ENCODE measurements at regions not wholly inside any gene's neighbourhood (a gene's known extent, or its start where the extent isn't known, plus 50 kb on each side); places are given as distances from the start of the nearest gene placed in this dataset.
"Not testable (repeated sequence)": the region's sequence is repeated elsewhere in the genome, so short reads cannot be mapped to it uniquely, and the experiment has no call there.

DNA sequence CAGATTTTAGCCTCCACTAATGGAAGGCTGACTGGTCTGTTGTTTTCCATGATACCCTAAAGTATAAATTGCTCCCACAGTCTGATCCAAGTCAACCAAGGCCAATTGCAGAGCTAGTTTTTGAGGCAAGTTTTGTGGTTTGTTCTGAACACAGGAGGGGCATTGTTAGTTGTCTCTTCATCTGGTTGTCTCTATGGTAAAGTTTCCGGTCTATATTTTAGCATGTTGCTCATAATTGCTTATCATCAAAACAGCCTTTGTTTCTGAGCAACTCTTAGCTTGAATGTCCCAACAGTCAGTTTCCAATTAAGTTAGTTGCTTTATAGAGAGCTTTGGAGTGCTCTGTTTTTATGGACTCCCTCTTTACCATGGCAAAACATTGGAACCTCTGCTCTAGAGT, 217.6 kb upstream of the CARD18 start:
- no peak overlapping the region for H3K4me3 ChIP-seq (replicated peaks; ENCODE audit: low read depth, low read length)
- no peak for DNase-seq (ENCODE audit: extremely low read depth, low read depth)
- TF ChIP-seq, protein P1, sequence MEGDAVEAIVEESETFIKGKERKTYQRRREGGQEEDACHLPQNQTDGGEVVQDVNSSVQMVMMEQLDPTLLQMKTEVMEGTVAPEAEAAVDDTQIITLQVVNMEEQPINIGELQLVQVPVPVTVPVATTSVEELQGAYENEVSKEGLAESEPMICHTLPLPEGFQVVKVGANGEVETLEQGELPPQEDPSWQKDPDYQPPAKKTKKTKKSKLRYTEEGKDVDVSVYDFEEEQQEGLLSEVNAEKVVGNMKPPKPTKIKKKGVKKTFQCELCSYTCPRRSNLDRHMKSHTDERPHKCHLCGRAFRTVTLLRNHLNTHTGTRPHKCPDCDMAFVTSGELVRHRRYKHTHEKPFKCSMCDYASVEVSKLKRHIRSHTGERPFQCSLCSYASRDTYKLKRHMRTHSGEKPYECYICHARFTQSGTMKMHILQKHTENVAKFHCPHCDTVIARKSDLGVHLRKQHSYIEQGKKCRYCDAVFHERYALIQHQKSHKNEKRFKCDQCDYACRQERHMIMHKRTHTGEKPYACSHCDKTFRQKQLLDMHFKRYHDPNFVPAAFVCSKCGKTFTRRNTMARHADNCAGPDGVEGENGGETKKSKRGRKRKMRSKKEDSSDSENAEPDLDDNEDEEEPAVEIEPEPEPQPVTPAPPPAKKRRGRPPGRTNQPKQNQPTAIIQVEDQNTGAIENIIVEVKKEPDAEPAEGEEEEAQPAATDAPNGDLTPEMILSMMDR (IDR thresholded peaks at IDR 0.05; ENCODE audit: low read depth, low read length, missing control alignments) = no peak

DNA sequence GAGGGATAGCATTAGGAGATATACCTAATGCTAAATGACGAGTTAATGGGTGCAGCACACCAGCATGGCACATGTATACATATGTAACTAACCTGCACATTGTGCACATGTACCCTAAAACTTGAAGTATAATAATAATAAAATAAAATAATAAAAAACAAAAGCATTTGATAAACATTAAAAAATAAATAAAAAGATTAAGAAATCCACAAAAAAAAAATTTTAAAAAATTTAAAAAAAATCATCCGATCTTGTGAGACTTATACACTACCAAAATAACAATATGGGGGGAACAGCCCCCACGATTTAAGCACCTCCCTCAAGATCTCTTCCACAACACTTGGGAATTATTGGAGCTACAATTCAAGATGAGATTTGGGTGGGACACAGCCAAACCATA, 210.3 kb upstream of the CARD18 start:
- DNase-seq (ENCODE audit: extremely low read depth, low read depth); H3K4me3 ChIP-seq (replicated peaks; ENCODE audit: low read depth, low read length): not testable (repeated sequence)

DNA sequence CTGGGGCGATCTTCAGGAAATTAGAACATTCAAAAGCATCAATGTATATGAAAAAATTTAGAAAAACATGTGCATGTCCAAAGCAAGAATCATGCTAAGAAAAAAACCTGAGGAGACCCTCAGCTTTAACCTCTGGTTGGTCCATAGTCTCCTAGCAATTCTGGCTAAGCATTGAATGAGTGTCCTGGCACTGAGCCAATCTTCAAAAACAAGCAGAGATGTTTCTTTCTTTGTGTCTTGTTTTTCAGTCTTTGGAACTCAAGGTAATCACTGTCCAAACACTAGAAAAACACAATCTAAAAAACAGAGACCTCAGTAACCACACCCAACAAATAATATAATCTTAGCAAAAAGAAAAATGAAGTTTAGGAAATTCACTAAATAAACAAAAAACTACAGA, 205.4 kb upstream of the CARD18 start:
- TF ChIP-seq, protein P1 (IDR thresholded peaks at IDR 0.05; ENCODE audit: low read depth, low read length, missing control alignments) = no peak
- no peak for DNase-seq (ENCODE audit: extremely low read depth, low read depth)
- H3K4me3 ChIP-seq (replicated peaks; ENCODE audit: low read depth, low read length) = no peak overlapping the region

DNA sequence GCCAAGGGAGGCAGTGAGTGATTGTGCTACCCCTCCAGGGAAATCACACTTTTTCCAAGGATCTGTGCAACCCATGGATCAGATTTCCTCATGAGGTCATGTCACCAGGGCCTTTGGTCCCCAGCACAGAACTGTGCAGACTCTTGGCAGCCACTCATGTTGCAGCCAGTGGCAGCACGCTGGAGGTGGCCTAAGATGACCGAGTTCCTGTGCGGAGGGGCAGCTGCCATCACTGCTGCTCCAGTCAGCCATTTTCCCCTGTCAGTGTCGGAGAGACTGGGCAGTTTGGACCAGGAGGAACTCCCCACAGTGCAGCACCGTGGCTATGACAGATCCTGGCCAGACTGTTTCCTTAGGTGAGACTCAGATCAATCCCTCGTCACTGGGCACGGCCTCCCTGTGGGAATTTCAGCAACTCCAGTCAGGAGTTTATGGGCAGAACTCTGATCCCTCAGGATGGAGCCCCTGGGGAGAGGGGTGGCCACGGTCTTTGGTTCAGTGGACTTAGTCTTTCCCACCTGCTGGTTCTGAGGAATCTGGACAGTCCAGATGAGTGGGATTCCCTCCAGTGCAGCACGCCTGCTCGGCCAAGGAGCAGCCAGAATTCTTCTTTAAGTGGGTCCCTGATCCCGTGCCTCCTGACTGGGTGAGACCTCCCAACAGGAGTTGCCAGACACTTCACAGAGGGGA, 194.6 kb upstream of the CARD18 start:
- no peak overlapping the region for H3K4me3 ChIP-seq (replicated peaks; ENCODE audit: low read depth, low read length)
- no peak for DNase-seq (ENCODE audit: extremely low read depth, low read depth)
- TF ChIP-seq, protein P1 (IDR thresholded peaks at IDR 0.05; ENCODE audit: low read depth, low read length, missing control alignments) = no peak

DNA sequence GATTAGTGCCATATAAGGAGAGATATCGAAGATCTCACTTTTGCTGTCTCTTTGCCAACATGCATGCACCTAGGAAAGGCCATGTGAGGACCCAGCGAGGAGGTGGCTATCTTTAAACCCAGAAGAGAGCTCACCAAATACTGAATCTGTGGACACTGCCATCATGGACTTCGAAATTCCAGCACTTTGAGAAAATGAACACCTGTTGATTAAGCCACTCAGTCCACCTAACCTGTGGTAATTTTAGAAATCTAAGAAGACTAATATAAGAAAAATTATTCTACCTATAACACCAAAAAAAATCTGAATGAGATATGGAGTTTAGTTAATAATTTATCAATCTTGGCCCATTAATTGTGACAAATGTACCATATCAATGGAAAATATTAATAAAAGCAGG, 193.6 kb upstream of the CARD18 start:
- no peak overlapping the region for H3K4me3 ChIP-seq (replicated peaks; ENCODE audit: low read depth, low read length)
- TF ChIP-seq, protein P1 (IDR thresholded peaks at IDR 0.05; ENCODE audit: low read depth, low read length, missing control alignments) = no peak
- no peak for DNase-seq (ENCODE audit: extremely low read depth, low read depth)

DNA sequence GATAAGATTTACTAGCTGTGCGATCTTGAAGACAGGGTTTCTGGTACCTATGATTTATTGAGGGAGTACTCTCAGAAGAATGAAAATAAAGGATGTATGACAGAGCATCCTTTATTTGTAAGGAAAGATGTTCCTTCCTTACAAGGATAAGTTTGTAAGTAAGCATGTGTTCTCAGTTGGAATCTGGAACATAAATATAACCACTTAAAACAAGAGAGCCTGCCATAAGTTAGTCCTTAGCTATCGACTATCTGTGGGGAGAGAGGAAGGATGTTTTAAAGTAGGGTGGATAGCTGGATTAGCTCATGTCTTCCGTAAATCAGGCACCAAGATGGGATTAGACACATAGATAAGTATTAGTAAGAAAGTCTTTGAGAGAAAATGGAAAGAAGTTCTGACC, 192.6 kb upstream of the CARD18 start:
- TF ChIP-seq, protein P1 (IDR thresholded peaks at IDR 0.05; ENCODE audit: low read depth, low read length, missing control alignments) = no peak
- no peak overlapping the region for H3K4me3 ChIP-seq (replicated peaks; ENCODE audit: low read depth, low read length)
- no peak for DNase-seq (ENCODE audit: extremely low read depth, low read depth)

DNA sequence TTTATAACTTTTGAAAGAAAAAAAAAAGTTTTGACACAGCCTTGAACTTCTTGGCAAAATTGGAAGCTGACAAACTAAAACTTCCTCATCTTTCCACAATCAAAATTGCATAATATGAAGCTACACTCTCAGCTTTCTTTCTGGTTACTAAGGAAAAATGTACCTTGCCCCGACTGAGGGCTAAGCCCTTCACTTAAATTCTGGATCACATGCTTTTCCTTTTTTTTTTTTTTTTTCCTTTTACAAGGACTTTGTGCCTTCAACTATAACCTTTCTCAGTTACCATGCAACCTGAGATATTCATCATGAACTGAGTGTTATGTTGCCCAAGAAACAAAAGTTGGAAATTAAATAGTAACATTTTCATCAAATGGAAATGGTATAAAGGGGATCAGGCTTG, 188.5 kb upstream of the CARD18 start:
- DNase-seq (ENCODE audit: extremely low read depth, low read depth) = no peak
- TF ChIP-seq, protein P1 (IDR thresholded peaks at IDR 0.05; ENCODE audit: low read depth, low read length, missing control alignments) = no peak
- H3K4me3 ChIP-seq (replicated peaks; ENCODE audit: low read depth, low read length) = no peak overlapping the region

Measured in HFF-Myc (cell line).